HG03135 (cell line): ENCODE measurements at regions not wholly inside any gene's neighbourhood (a gene's known extent, or its start where the extent isn't known, plus 50 kb on each side); places are given as distances from the start of the nearest gene placed in this dataset.

Experiments
- ATAC-seq: cut with Tn5 transposase; IDR thresholded peaks from one replicate; pipeline ENCODE4 v1.9.1; 2021; ENCODE audit warnings: mild to moderate bottlenecking, moderate library complexity; ENCODE audit not compliant: unreplicated experiment

GRCh38 chr3:135310317-135310716 lies 515.3 kb downstream of the EPHB1 start:
- no peak for ATAC-seq

DNA sequence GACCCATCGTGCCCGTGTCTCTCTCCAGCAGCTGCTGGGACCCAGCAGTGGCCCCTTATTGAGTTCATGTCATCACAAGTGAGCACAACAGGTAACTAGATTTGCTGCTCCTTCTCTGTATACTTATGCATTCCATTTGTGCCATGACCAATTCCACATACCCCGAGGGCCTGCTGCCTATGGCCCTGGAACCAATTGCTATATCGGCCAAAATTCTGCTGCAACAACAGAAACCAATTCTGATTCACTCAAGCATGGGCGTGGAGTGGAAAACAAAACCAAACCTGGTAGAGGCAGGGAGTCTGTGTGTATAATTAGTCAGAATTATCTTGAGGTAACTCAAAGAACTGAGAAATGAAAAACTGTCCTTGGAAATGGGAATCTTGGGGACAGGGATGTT lies 516.6 kb downstream of the EPHB1 start:
- no peak for ATAC-seq

DNA sequence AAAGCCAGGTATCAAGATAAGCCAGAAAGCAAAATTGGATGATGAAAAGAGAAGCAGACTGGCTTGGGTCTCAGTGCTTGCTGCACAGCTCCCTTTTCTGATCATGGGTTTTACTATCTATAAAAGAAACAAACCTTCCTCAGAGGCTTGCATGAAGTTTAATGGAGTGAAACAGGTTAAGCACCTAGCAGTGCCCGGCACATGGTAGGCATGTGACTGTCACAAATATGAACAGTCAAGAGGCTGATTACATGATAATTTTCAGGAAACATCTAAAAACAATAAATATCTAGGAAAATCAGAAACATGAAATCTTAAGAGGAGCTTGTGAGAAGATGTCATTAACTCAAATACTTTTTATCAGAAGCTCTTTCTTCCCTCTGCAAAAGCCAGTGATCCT lies 519.2 kb downstream of the EPHB1 start:
- ATAC-seq, result no peak

DNA sequence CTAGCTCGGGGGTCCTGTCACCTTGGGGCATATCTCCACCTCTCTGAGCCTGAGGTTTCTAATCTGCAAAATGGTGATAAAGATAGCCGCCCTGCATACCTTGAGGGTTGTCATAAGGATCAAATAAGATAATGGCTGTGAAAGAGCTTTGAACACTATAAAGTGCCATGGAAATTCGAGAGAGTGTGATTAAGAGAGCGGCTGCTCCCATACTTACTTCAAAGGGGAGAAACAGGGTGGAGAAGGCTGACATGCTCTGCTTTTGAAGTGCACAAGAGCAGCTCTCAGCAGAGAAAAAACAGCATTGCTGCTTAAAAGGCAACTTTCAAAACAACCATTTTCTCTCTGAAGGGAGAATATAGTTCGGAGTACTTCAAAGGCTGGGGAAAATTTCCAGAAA lies 529.2 kb downstream of the EPHB1 start:
- ATAC-seq, result no peak

GRCh38 chr3:135325096-135325495 lies 530.0 kb downstream of the EPHB1 start:
- no peak for ATAC-seq

DNA sequence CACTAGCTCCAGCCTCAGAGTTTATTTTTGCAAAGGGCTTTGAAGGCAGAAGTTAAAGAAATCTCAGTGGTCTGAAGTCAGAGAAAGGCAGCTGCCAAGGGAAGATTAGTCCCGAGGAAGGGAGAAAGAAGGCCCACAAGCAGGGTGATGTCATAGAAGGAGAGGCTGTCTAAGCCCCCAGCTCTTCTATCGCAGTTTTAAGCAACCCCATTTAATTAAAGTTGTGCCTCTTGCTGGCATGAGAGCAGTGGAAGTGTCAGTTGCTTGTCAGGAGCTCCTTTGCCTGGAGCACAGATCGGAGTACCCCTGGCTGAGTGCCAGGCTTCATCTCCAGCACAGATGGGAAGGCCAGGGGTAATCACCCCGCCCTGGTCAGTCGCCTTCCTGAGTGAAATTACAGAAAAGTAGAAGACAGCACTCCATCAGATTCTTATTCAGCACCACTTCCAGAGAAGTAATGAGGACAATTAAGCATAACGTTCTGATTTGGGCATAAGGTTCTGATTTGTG lies 530.7 kb downstream of the EPHB1 start:
- ATAC-seq, result no peak

GRCh38 chr3:135326851-135327250 lies 531.8 kb downstream of the EPHB1 start:
- no peak for ATAC-seq

DNA sequence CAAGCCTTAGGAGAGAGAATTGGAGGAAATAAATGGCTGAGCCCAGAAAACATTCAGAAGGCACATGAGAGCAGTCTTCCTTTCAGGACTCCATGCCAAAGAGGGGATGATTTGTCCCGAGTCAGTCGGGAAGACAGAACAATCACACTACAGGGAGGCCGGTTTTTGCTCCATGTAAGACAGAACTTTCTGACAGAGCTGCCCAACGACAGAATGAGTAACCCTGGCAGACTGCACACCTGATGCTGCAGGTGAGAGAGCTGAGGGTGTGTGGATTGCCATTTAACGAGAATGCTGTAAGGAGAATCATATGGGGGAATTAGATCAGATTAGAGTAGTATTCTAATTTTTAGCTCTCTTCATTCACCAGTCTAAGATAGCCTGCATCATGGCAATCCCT lies 533.0 kb downstream of the EPHB1 start:
- ATAC-seq, result no peak

- ATAC-seq, result no peak
These were observed 534.4 kb downstream of the EPHB1 start for GRCh38 chr3:135329479-135329878.

DNA sequence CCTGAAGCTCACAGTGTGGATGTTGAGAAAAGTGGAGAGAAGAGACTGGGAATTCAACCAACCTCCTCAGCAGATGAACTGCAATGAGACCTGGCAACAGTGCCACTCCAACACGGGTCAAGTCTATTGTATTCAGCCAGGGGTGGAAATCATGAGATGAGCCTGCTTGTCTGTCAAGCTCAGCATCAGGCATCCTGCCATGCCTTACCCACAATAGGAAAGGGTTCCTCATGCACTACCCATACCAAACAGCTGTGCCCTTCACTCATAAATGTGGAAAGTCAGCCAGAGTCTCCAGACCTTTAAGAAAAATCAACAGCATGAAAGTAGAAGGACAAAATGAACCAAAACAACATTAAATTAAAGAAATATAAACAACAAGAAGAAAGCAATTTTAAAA lies 542.1 kb downstream of the EPHB1 start:
- no peak for ATAC-seq

DNA sequence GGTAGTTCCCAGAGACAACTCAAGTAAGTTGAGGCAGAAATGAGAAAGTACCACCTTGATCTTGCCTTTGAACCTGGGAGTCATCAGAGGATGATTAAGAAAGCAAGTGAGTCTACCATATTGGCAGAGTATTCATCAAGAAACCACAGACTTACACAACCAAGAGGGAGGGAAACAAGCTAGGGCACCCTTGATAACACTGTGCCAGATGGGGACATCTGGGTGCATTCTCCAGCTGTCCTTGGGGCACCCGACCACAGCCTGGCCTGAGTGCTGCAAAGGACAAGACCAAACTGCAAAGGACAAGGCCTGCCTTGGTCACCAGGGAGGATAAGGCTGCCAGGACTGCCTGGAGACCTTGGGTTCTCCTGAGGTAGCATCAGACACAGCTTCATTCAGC lies 553.6 kb downstream of the EPHB1 start:
- ATAC-seq, result no peak

DNA sequence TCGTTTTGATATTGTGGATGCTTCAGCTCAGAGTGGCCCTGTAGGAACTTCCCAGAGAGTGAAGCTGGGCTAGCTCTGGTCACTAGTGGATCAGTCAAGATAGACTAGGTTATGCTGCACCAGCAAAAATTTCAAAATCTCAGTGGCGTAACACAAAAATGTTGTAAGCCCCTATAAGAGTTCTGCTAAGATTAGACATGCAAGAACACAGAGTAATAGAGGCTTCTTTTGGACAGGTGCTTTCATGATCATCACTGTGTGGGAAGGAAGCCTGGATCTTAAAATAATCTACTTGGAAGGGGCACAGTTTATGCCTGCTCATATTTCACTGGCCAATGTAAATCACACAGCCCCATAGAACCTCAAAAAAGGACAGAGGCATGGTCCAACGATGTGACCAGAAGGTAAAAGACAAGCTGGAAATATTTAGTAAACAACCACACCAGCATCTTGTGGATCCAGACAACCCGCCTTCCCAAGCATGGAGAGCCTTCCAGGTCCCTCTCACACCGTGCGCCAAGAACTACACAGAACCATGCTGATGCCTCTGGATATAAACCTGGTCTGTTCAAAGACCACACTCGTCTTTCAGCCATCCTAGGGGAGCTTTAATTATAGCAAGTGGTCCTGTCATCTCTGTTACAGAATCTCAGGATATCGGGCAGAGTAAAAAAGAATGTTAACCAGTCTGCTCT lies 554.3 kb downstream of the EPHB1 start:
- no peak for ATAC-seq

- ATAC-seq, result no peak
These were observed 557.2 kb downstream of the EPHB1 start for GRCh38 chr3:135352213-135352612.

GRCh38 chr3:135362889-135363288 lies 567.8 kb downstream of the EPHB1 start:
- ATAC-seq, result no peak

DNA sequence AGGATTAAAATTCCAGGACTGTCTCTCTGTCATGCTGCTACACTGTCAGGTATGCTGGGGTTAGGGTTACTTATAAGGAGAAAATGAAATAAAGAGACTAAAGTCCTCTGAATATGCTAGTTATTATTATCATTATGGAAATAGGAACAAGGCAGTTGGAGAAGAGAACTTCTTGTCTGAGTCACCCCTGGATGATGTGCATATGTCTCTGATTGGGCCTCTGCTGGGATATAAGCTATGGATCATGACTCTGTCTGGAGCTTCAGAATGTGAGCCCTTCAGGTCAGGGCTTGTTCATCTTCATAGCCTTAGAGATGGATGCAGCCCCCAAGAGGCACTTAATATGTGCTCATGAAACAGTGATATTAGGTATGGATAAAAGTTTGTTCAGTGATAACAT lies 569.6 kb downstream of the EPHB1 start:
- ATAC-seq, result no peak

DNA sequence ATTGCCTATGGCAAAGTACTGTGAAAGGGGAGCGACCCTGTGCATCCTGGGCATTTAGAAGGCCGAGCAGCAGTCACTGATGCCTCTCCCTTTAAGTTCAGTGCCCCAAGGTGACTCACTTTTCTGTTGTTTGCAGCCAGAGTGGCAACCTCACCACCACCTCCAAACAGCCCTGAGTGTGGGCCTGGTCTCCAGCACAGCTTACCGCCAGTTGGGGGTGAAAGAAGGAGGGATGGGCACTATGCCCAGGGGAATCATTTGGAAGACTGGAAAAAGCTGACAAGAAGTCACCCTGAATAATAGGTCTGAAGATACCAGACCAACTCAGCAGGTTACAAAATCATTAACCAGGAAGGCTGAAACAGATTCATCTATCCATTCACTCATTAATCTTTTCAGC lies 571.8 kb downstream of the EPHB1 start:
- ATAC-seq, result no peak

DNA sequence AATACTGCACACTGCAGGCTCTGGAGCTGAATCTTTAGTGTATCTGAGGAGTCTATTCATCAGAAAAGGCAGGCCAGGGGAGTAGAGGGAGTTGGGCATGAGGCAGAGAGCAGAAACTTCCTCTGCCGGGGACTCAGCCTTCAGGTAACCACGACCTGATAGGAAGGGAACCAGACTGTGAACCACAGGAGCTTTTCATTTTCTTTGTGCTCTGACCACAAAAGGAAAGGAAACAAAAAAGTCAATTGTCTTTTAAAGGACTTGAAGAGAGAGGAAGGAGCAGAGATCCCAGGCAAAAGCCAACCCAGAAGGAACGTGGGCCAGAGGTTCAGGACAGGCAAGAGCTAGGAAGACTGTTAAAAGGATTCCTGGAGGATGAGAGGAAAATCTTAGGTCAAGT lies 573.3 kb downstream of the EPHB1 start:
- no peak for ATAC-seq

GRCh38 chr3:135368781-135369180 lies 573.7 kb downstream of the EPHB1 start:
- no peak for ATAC-seq

DNA sequence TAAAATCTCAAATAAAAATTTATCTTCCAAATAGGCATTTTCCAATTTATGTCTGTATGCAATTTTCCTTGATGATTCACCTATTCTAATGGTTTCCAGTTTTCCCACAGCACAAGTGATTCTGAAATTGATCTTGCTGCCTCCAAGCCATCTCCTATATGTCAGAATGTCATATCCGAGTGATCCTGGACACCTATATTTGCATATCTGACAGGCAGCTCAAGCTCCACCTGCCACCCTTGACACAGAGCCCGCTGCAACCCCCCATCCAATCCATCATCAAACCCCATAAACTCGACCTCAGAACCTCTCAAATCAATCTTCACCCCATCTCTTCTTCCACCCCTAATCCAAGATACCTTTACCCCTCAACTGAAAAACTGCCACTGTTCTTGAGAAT lies 579.5 kb downstream of the EPHB1 start:
- ATAC-seq, result no peak

- no peak for ATAC-seq
These were observed 583.3 kb upstream of the PPP2R3A start for GRCh38 chr3:135382188-135382587.

DNA sequence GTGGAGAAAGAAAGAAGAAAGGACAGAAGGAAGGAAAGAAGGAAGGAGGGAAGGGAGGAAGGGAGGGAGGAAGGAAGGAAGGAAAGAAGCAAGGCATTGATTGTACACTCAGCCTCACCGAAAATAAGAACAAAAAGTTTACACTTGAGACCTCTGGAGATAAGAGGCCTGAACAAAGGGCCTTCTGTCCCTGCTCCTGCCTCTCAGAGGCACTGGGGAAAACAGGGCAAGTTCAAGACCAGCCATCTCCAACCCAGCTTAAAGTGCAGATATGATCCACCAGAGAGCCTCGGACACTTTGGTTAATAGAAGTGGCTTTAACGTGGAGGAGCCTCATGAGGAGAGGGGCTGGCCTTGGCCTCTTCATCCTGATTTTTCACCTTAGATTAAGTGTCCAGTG lies 582.9 kb upstream of the PPP2R3A start:
- no peak for ATAC-seq

DNA sequence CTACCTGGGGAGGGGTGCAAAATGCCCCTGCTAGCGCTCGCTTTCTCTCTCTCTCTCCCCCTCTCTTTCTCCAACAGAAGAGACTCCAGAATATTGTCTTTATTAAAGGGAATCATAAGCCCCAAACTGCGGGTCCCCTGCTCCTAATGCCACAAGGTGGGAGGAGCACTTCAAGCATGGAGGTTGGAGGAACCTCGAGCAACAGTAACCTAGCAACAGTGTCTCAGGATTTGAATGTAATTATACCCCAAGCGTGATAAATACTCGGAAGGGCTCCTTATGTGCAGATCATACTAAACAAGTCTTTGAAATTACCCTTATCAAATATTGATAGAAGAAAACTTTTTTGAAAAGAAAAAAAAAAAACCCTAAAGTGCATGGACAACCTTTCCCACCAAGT lies 582.2 kb upstream of the PPP2R3A start:
- ATAC-seq, result no peak

- no peak for ATAC-seq
These were observed 573.4 kb upstream of the PPP2R3A start for GRCh38 chr3:135392151-135392550.
